ENCODE measurements at regions not wholly inside any gene's neighbourhood (a gene's known extent, or its start where the extent isn't known, plus 50 kb on each side); places are given as distances from the start of the nearest gene placed in this dataset.
A peak's percentile ranks its signal among the peaks of the same experiment; 100 is the strongest.

DNA sequence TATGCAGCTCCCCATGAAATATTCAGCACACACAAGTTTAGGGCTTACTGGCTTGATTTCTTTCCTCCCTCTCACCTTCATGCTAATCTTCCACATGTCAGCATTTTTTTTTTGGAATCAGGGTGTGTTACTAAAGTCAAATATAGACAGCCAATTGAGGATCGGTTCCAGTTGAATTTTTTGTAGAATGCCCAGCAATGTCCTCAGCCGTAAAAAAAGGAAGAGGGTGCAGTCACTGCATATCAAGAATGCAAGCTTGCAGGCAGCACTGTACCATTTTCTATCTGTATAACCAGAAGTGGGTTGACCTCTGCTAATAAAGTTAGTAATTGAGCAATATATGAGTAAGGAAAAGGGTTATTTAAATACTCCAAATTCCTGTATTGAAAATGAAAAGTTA, 51.4 kb upstream of the CHMP2B start:
- DNase-seq (ENCODE audit: low spot score), result no peak

DNA sequence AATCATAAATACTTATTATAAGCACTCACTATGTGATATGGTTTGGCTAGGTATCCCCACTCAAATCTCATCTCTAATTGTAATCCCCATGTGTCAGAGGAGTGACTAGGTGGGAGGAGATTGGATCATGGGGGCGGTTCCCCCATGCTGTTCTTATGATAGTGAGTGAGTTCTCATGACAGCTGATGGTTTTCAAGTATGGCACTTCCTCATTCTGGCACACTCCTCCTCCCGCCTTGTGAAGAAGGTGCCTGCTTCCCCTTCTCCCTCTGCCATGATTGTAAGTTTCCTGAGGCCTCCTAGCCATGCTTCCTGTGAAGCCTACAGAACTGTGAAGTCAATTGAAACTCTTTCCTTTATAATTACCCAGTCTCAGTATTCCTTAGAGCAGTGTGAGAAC, 53.3 kb upstream of the CHMP2B start:
- DNase-seq (ENCODE audit: low spot score), result no peak

DNA sequence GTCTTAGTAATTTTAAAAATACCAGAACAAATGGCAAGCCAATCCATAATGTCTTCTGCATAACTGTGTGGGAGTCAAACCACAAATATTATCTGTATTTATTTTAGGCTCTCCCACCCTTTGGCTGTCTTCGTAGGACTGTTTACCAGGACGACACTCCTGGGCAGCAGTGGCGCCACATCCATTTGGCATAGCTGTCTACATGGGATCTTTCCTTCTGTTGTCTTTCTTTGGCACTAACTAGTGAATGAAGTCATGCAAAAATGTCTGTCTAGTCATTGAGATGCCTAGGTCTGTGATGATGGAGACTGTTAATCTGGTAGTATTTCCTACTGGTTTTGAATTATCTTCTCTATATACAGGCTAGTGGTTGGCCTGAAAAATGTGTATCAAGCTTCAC, 54.0 kb upstream of the CHMP2B start:
- DNase-seq (ENCODE audit: low spot score), result no peak

DNA sequence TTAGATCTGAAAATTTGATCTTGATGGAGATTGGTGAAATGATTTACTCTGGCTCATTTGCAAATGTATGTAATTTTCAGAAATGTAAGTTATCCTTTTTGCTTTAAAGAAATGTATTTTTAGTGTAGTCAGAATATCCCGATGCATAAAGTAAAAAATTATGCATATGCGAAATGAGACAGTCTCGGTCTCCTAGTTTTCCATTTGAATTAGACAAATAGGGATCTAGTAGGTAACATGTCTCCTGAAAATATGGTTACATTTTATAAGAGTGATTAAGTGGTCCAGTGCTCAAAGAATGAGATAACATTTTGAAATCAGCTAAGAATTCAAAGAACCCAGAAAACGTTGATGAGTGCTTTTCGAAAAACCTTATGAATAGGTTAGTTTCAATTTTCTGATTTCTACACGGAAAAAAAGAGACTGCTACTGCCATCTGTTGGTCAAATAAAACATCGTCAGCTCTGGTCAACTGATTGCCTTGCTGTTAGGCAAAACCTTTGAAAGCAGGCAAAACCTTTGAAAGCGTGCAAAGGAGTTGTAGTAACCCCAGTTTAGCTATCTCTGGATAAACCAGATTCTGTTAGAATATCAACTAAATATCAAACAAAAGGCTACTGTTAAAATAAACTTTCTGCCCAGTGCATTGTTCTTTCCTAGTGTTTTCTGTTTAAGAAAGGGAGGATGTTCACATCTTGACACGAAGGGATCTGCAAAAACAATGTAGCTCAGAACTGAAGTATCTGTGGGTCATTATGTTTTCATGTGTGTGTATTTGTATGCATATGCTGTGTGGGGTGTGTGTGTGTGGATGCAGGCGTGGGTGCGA, 59.3 kb upstream of the CHMP2B start:
- peak; percentile 50 for DNase-seq (ENCODE audit: low spot score)

DNA sequence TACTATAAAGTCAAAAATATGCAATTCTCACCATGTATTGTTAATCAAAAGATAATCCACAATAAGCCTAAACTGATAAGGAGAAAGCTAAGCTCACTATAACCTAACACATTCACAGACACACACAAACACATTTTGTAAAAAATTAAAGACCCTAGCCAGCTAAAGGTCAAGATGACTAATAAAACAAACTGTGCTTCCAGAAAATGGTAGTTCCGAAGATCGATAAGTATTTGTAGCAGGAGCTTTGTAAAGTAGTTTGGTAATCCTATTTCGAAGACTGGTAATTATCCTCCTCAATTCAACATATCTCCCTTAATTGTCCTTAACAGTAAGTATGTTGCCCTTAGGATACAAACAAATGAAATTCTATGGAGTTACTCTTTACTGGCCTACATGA, 62.9 kb upstream of the CHMP2B start:
- no peak for DNase-seq (ENCODE audit: low spot score)

DNA sequence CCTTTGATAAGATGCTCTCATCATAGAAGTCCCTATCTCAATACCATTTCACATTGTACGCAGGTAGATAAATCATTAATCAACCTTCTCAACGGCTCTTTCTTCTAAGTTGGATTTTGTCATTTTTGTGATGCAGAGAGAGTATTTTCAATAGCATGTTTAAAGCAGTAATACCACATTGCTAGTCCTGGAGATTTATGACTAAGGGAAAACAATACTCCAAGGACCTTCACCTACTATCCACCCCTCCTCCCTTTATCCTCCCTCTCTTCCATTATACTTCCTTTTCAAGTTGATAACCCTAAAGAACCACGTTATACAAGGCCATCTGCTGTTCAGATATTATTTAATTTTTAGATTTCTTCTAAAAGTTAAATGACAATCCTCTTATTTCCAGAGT, 65.3 kb upstream of the CHMP2B start:
- no peak for DNase-seq (ENCODE audit: low spot score)

DNA sequence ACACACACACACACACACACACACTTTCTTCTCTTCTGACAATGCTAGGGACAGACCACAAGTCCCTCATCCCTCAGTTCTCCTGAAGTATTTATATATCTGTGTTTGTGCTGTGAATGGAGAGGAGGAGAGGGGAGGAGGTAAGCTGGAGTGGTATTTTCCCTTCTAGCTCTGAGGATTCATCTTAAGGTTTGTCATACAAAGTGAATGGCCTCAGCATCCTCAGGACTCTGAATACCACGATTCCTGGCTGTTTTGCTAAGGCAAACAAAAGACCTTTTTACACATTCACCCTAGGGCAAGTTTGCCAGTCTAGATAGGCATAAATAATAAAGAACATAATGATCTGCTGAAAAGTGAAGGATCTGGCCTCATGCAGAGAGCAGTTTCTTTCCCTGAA, 65.7 kb upstream of the CHMP2B start:
- no peak for DNase-seq (ENCODE audit: low spot score)

DNA sequence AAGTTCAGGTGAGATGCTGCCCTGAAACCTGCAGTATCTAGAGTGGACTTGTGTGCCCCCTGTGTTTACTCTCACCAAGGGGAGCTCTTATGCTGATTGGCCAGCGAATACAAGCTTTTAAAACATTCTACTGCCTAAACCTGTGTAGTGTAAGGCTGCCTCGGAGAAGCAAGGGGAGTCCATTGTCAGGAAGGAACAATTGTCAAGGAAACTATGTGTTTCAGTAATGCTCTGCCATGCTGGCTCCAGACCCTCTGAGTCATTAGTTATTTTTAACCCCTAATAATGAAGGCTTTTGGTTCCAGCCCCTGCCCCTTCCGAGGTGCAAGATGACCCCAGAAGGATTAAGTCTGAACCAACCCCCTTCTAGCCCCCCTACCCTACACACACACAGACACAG, 66.1 kb upstream of the CHMP2B start:
- no peak for DNase-seq (ENCODE audit: low spot score)

DNA sequence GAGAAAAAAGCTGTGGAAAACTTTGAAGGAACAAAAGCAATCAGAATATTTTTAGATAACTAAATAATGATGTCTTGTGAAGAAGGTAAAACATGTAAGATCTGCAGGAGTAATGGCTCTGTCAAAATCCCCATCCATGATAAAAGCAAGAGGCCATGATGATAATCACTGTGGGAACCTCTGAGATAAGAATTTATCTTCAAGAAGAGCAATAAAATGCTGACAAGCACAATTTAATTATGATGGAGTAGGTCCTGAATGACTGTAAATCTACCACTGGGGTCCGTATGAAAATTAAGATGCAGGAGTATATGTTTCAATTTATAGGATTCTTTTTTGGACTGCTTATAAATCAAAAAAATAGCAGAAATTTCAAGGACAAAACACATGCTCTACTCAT, 68.3 kb upstream of the CHMP2B start:
- no peak for DNase-seq (ENCODE audit: low spot score)

DNA sequence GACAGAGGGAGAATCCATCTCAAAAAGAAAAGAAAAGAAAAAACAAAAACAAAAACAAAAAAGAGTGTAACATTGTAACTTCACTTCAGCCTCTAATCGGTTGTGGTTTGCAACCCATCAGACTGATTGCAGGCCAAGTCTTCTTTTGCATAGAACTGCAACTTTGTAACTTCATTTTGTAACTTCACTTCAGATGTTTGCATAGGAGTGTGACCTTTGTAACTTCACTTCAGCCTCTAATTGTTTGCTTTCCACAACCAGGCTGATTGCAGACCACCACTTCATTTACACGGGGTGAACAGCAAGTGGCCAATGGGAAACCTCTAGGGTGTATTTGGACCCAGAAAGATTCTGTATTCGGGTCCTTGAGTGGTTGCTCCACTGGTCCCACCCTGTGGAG, 79.1 kb upstream of the CHMP2B start:
- no peak for DNase-seq (ENCODE audit: low spot score)

DNA sequence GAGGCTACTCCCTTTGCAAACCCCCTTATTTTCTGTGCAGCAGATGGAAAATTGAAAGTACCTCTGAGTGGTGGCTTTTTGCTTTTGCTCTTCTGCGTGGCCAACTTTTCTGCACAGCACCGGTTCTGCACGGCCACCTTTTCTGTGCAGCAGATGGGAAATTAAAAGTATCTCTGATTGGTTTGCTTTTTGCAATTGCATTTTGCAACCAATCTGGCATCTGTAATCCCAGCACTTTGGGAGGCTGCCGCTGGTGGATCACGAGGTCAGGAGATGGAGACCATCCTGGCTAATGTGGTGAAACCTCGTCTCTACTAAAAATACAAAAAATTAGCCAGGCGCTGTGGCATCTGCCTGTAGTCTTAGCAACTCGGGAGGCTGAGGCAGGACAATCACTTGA, 79.5 kb upstream of the CHMP2B start:
- no peak for DNase-seq (ENCODE audit: low spot score)

DNA sequence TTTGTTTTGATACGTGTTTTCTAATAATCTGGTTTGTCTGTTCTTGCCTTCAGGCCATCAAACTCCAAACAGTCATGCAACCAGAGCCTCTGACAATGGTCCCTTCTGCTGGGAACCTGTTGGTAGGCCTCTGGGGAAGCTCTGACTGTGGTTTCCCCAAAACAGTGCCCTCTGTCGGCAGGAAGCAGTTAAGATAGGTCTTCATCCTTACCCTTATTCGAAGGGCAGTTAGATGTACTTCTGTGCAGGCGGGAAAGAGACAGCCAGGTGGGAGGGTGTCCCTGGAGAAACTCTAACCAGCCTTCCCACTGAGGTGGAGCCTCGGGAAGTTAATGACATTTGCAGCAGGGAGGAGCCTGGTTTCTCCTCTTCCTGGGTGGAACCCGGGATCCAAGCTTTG, 81.6 kb upstream of the CHMP2B start:
- peak; percentile 7 for DNase-seq (ENCODE audit: low spot score)

DNA sequence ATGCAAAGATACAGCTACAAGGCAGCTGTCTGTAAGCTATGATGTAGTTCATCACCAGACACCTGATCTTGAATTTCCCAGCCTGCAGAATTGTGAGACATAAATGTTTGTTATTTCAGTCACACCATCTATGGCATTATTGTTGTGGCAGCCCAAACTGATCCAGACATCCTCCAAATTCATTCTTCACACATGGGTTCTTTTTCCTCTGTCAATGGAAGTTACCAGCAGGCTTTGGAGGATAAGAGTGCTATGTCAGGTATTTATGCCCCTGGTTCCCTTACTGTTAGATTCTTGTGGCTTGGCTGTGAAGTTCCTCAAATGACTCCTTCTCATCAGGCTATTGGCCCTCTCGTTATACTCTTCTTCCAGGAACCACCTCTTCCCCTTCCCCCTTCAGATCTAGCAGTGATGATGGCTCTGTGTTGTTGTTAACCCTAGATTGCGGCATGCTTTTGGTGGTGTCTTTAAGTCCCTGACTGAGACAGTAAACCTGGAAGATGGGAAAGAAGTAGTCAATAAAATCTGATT, 91.0 kb upstream of the CHMP2B start:
- no peak for DNase-seq (ENCODE audit: low spot score)

DNA sequence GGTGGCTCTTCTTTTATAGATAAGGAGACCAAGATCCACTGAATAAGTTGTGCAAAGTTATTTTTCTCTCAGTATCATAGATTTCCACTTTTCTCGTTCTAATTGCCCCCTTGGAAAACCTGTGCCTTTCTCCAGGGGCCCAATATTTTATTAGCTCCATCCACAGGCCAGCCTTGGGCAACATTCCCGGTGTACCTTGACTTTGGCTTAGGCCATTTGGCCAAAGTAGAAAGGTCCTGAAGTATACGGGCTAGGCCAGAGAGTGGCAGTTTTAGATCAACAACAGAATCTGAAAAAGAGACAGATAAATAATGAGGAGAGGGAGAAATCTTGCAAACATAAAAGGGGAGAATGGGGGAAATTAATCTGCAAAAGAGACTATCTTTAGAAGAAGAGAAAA, 91.7 kb upstream of the CHMP2B start:
- DNase-seq (ENCODE audit: low spot score), result no peak

DNA sequence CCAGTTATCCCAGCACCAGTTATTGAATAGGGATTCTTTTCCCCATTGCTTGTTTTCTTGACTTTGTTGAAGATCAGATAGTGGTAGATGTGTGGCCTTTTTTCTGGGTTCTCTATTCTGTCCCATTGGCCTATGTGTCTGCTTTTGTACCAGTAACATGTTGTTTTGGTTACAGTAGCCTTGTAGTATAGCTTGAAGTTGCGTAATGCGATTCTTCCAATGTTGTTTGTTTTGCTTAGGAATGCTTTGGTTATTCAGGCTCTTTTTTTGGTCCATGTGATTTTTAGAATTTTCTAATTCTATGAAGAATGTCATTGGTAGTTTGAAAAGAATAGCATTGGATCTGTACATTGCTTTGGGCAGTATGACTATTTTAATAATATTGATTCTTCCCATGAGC, 94.3 kb upstream of the CHMP2B start:
- DNase-seq (ENCODE audit: low spot score), result no peak

DNA sequence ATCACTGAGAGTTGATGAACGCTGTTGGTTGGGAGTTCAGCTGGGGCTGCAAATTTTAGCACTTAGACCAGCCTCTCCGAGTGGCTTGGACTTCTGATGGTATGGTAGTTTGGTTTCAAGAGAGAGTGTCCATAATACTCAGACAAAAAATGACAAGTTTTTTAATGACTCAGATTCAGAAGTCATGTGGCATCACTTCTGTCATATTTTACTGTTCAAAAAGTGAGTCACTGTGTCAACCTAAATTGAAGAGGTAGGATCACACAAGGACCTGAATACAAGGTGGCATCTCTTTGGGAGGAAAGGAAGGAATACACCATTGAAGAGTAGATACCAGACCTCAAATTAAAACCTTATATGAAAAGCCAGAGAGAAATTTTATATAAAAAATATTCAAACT, 99.1 kb upstream of the CHMP2B start:
- DNase-seq (ENCODE audit: low spot score), result no peak

DNA sequence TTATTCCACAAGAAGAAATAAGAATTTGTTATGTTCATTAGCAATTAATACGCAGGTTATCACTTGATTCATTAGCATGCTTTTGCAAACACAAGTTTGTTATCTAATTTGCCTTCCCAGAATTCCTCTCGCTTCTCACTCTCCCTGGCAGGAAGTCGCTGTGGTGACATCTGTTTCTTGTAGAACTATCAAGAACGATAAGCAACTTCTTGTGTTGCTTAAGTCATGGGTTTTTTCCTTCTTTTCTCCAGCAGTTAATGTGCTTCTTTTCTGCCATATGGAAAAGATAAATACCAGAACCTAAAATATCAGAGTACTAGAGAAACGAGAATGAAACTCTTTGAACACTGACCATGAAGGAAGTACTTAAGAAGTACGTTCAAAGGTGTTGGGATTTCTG, 99.8 kb upstream of the CHMP2B start:
- DNase-seq (ENCODE audit: low spot score), result no peak

DNA sequence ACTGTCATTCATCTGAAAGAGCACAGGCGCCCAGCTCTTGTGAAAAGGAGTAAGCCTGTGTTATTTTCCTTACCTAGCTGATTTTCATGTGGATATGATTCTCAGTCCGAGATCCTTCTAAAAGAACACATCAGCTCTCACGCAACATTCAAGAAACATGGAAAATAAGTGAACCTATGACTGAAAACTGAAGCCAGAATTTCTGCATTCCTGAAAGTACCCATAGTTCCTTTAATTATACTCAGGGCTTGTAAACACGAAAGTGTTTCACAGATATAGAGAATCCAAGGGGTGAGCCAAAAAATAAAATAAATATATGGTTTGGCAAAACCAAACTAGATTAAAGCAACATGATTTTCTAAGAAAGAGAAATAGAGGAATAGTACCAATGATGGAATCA, 100.8 kb upstream of the CHMP2B start:
- DNase-seq (ENCODE audit: low spot score), result no peak

DNA sequence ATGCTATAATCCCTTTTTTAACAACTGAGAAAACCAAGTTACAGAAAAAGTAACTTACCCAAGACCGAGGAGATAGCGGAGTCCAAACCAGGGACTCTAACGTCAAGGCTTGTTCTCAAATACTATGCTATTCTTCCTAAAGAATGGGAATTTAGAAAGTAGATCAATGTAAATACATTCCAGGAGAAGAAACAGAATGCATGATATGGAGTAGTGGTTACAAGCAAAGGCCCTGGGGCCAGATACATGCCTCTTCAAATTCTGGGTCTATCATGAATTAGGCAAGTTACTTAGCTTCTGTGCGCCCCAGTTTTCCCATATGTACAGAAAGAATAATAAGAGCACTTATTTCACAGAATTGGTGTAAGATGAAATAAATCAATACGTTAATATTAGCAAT, 102.0 kb upstream of the CHMP2B start:
- DNase-seq (ENCODE audit: low spot score), result no peak

DNA sequence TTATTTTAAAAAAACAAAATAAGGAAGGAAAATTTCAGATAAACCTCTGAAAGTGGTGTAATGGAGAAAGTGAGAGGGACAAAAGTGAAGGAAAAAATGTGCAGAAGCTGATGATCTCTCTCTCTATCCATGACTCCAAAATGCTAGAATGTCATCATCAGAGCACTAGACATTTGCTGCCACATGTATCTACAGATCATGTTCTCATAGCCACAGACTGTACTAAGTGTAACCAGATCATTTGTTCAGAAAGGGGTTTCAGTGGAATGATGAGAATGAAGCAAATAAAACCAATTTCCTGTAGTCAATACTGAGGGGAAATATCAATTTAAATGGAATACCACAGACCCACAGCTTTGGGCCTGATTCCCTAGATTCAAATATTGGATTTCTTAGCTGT, 104.3 kb upstream of the CHMP2B start:
- no peak for DNase-seq (ENCODE audit: low spot score)

DNA sequence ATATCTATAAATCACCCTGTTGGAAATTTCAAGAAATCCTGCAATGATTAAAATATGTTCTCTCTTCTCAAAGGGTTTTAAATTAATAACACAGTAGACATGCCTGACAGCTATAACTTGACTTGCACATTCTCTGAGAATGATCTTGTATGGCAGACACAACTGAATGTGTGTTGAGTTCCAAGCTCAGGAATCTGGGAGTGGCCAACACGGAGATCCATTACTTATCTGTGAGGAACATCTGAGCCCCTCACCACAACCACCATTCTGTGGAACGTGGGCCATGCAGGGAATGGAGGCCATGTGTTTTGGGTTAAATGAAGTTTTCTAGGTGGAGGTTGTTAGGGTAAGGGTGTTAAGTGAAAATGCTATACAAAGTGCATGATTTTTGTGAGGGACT, 105.3 kb upstream of the CHMP2B start:
- DNase-seq (ENCODE audit: low spot score), result no peak

DNA sequence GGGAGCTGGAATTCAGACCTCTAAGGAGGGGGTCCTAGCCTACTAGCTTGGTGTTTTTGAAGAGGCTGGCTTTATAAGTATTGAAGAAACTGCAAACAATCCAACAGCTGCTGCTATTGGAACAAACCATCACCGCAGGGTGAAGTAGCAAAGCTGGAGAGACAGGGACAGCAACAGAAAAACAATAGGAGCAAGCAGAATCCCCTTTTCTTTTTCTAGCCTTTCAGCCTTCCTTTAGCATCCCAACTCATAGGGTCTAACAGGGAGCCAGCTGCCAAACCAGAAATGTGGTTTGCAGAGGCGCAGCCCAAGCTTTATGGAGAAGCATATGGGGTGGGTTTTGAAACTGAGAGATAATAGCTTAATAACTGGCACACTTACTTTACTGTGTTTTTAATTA, 106.2 kb upstream of the CHMP2B start:
- no peak for DNase-seq (ENCODE audit: low spot score)

DNA sequence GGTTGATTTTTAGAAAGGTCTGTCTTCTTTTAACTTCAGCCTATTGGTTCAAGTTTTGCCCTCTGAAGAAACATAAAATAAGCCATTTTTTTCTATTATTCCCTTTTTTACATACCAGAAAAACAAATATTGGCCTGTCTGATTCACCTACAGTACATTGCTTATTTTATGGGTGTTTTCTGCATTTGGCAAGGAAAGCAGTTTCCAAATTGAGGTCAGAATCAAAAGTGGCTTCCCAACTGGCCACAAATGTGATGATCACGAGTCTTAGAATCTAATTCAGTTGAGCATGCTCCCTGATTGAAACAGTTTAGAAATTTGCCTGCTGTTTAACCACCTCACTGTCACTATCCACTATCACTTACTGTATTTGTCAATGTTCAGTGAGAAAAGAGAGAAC, 106.9 kb upstream of the CHMP2B start:
- no peak for DNase-seq (ENCODE audit: low spot score)

DNA sequence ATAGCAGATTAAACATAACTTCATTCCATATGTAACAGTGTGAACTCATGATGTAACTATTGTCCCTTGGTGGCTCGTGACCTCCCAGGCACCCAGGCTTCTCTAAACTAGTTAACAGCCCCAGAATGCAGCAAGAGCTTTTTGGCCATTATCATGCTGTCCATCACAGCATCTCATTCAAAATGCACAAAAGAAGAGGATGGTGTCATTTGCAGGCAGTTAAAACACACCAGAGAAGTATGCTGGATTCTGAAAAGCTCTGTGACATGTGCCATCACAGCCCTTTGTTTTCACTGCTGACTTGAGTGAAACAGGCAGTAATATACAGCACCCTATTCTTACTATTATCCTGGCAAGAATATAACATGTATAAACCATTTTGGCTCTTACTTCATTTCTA, 117.6 kb upstream of the CHMP2B start:
- DNase-seq (ENCODE audit: low spot score), result no peak

Data from hematopoietic multipotent progenitor cell treated with erythropoietin and hydrocortisone succinate and interleukin-3 and kit ligand, for 17 days (in vitro differentiated cells).